PFSK-1 (cell line): ENCODE measurements at regions not wholly inside any gene's neighbourhood (a gene's known extent, or its start where the extent isn't known, plus 50 kb on each side); places are given as distances from the start of the nearest gene placed in this dataset.

ENCODE experiments used
- FOXP2 ChIP-seq: optimal IDR thresholded peaks from 2 replicates; pipeline ENCODE3; 2011; ENCODE audit warnings: borderline replicate concordance, control low read depth, inconsistent platforms; ENCODE audit not compliant: insufficient read depth; ENCODE audit errors: extremely low read length, extremely low read depth
- POLR2AphosphoS5 ChIP-seq: IDR thresholded peaks from 2 replicates; pipeline ENCODE4 v1.6.1; 2012; ENCODE audit warnings: low read depth, mild to moderate bottlenecking, control low read depth, low read length, moderate library complexity
- REST ChIP-seq, 2 experiments: IDR thresholded peaks; 2 replicates each; pipeline versions ENCODE4 v1.6.1 to v1.8.0; 2011 to 2012; ENCODE audit warnings: low read depth in 2 of 2, low read length in 2 of 2, control low read depth in 1 of 2, inconsistent platforms in 1 of 2, mild to moderate bottlenecking in 1 of 2, moderate library complexity in 1 of 2; ENCODE audit not compliant: insufficient read depth in 1 of 2
- SIN3A ChIP-seq: IDR thresholded peaks from 2 replicates; pipeline ENCODE4 v1.6.1; 2012; ENCODE audit warnings: mild to moderate bottlenecking, low read length, moderate library complexity, borderline replicate concordance; ENCODE audit not compliant: insufficient read depth
- TAF1 ChIP-seq: IDR thresholded peaks from 2 replicates; pipeline ENCODE4 v1.6.1; 2012; ENCODE audit warnings: low read length, control low read depth, borderline replicate concordance; ENCODE audit not compliant: insufficient read depth

GRCh38 chr19:31179471-31179852 is 169.8 kb downstream of the TSHZ3 start:
- TF ChIP-seq TAF1 (no peak), REST (IDR thresholded peaks at IDR 0.05; ENCODE audit: insufficient read depth in 1 of 2, low read depth in 2 of 2, low read length in 2 of 2) (no peak), SIN3A (no peak), POLR2AphosphoS5 (no peak), FOXP2 (no peak)
